GM06990 (cell line): ENCODE measurements at regions not wholly inside any gene's neighbourhood (a gene's known extent, or its start where the extent isn't known, plus 50 kb on each side); places are given as distances from the start of the nearest gene placed in this dataset.
"Not testable (repeated sequence)": the region's sequence is repeated elsewhere in the genome, so short reads cannot be mapped to it uniquely, and the experiment has no call there.

Source experiments
- DNase-seq: peaks from one replicate; pipeline ENCODE4 v3.0.0-alpha.2; 2011; ENCODE audit not compliant: insufficient read length; ENCODE audit errors: extremely low read depth
- H3K27me3 ChIP-seq: replicated peaks from 2 replicates; pipeline ENCODE4 v1.6.0; 2011; ENCODE audit warnings: low read length; ENCODE audit not compliant: control insufficient read depth, insufficient read depth
- H3K36me3 ChIP-seq: 2 replicates; pipeline ENCODE4 v1.5.1; 2011; ENCODE audit warnings: low read length; ENCODE audit not compliant: control insufficient read depth, insufficient read depth
- H3K4me3 ChIP-seq: replicated peaks from 2 replicates; pipeline ENCODE4 v1.5.1; 2011; ENCODE audit warnings: low read depth, mild to moderate bottlenecking, control low read depth, low read length
- CTCF ChIP-seq: IDR thresholded peaks from 2 replicates; pipeline ENCODE4 v1.5.1; 2011; ENCODE audit warnings: low read length, control low read depth, mild to moderate bottlenecking, inconsistent platforms; ENCODE audit not compliant: insufficient read depth, poor library complexity, severe bottlenecking

GRCh38 chr1:83493633-83494032 is 505.3 kb downstream of the TTLL7 start:
- Histone ChIP-seq H3K36me3 (no peaks in the 10 kb centered on the region), H3K27me3 (no peaks in the 10 kb centered on the region), H3K4me3 (no peak overlapping the region)
- TF ChIP-seq CTCF: no peak
- no peak for DNase-seq

GRCh38 chr1:83491930-83492329 is 507.0 kb downstream of the TTLL7 start:
- no peak for TF ChIP-seq CTCF
- Histone ChIP-seq H3K4me3 (no peak overlapping the region), H3K36me3 (no peaks in the 10 kb centered on the region), H3K27me3 (no peaks in the 10 kb centered on the region)
- no peak for DNase-seq

GRCh38 chr1:83490988-83491387 is 507.9 kb downstream of the TTLL7 start:
- H3K27me3 ChIP-seq: no peaks in the 10 kb centered on the region
- H3K36me3 ChIP-seq: no peaks in the 10 kb centered on the region
- no peak for TF ChIP-seq CTCF
- no peak overlapping the region for H3K4me3 ChIP-seq
- DNase-seq: no peak

- H3K4me3 ChIP-seq, H3K36me3 ChIP-seq, H3K27me3 ChIP-seq, DNase-seq: not testable (repeated sequence)
Measured at GRCh38 chr1:83488105-83488504, 510.8 kb downstream of the TTLL7 start.

- DNase-seq, H3K27me3 ChIP-seq, H3K4me3 ChIP-seq, H3K36me3 ChIP-seq: not testable (repeated sequence)
Measured at GRCh38 chr1:83487460-83487859, 511.5 kb downstream of the TTLL7 start.

- H3K36me3 ChIP-seq, DNase-seq, H3K27me3 ChIP-seq, H3K4me3 ChIP-seq: not testable (repeated sequence)
Measured at GRCh38 chr1:83485314-83486019, 513.5 kb downstream of the TTLL7 start.

- not testable (repeated sequence) for H3K27me3 ChIP-seq, H3K36me3 ChIP-seq, H3K4me3 ChIP-seq, DNase-seq
Measured at GRCh38 chr1:83481284-83481683, 517.6 kb downstream of the TTLL7 start.

- not testable (repeated sequence) for DNase-seq, H3K27me3 ChIP-seq, H3K36me3 ChIP-seq, H3K4me3 ChIP-seq
Measured at GRCh38 chr1:83479591-83480239, 519.2 kb downstream of the TTLL7 start.

- H3K36me3 ChIP-seq, DNase-seq, H3K4me3 ChIP-seq, H3K27me3 ChIP-seq: not testable (repeated sequence)
Measured at GRCh38 chr1:83478127-83478526, 520.8 kb downstream of the TTLL7 start.

- not testable (repeated sequence) for H3K4me3 ChIP-seq, H3K36me3 ChIP-seq, H3K27me3 ChIP-seq, DNase-seq
Measured at GRCh38 chr1:83476518-83476917, 522.4 kb downstream of the TTLL7 start.

GRCh38 chr1:83474946-83475345 is 524.0 kb downstream of the TTLL7 start:
- H3K27me3 ChIP-seq, DNase-seq, H3K36me3 ChIP-seq, H3K4me3 ChIP-seq: not testable (repeated sequence)
